ENCODE measurements at regions not wholly inside any gene's neighbourhood (a gene's known extent, or its start where the extent isn't known, plus 50 kb on each side); places are given as distances from the start of the nearest gene placed in this dataset.
A peak's percentile ranks its signal among the peaks of the same experiment; 100 is the strongest.

- no peak for TF ChIP-seq ZNF26 (tag by site-specific recombination; IDR thresholded peaks at IDR 0.05)
- TF ChIP-seq ZNF112 (tag by site-specific recombination; IDR thresholded peaks at IDR 0.05): no peak
- TF ChIP-seq ZNF280D (tag by site-specific recombination; IDR thresholded peaks at IDR 0.05): no peak
- no peak for TF ChIP-seq ZNF175 (tag by site-specific recombination; IDR thresholded peaks at IDR 0.05)
- no peak for TF ChIP-seq ZNF19 (tag by site-specific recombination; IDR thresholded peaks at IDR 0.05; ENCODE audit: low read depth)
- TF ChIP-seq ZNF239 (tag by site-specific recombination; IDR thresholded peaks at IDR 0.05): no peak
- TF ChIP-seq ZNF423 (tag by site-specific recombination; IDR thresholded peaks at IDR 0.05): no peak
- no peak for TF ChIP-seq ZSCAN30 (tag by site-specific recombination; IDR thresholded peaks at IDR 0.05)
- no peak for TF ChIP-seq ZNF548 (tag by site-specific recombination; IDR thresholded peaks at IDR 0.05)
- no peak for TF ChIP-seq ZNF341 (tag by site-specific recombination; IDR thresholded peaks at IDR 0.05; ENCODE audit: low read depth)
These were observed 165.4 kb downstream of the MIS18A start (continued) for GRCh38 chr21:32113486-32113885.

- H3K9me3 ChIP-seq (ENCODE audit: control insufficient read depth, insufficient read depth, low read depth, low read length): no peaks in the 10 kb centered on the region
- H3K4me3 ChIP-seq (ENCODE audit: low read depth, low read length): no peak overlapping the region
- POLR2A ChIA-PET: interaction anchor here (0.6 kb wide), 1 partner anchor 902 kb away, joined by 4 read pairs; no protein-coding TSS in a partner anchor
- no peaks in the 10 kb centered on the region for H3K36me3 ChIP-seq (ENCODE audit: control insufficient read depth in 2 of 2, insufficient read depth in 1 of 2, low read length in 2 of 2)
- no peak overlapping the region for H3K27ac ChIP-seq (ENCODE audit: extremely low read depth, low read depth, low read length)
- TF ChIP-seq ZNF423 (tag by site-specific recombination; IDR thresholded peaks at IDR 0.05) (no peak), ZNF133 (tag by site-specific recombination; IDR thresholded peaks at IDR 0.05) (no peak), REST (tag by site-specific recombination; IDR thresholded peaks at IDR 0.05) (no peak), SP2 (tag by site-specific recombination; IDR thresholded peaks at IDR 0.05) (no peak), SCRT2 (tag by site-specific recombination; IDR thresholded peaks at IDR 0.05) (peak; percentile 72), ZNF558 (tag by site-specific recombination; IDR thresholded peaks at IDR 0.05) (no peak)
- CTCF ChIA-PET: interaction anchor here (1.1 to 3.2 kb wide), 2 partner anchors 16 to 148 kb away, joined by 3 to 16 read pairs; no protein-coding TSS in a partner anchor
- H3K4me1 ChIP-seq (ENCODE audit: control insufficient read depth, insufficient read depth, low read length): no peaks in the 10 kb centered on the region
These were observed 166.7 kb downstream of the MIS18A start for GRCh38 chr21:32112195-32112594.

GRCh38 chr21:32108566-32108965 is 170.3 kb downstream of the MIS18A start:
- Histone ChIP-seq H3K36me3 (ENCODE audit: control insufficient read depth in 2 of 2, insufficient read depth in 1 of 2, low read length in 2 of 2) (no peaks in the 10 kb centered on the region), H3K4me3 (ENCODE audit: low read depth, low read length) (no peak overlapping the region), H3K27ac (ENCODE audit: extremely low read depth, low read depth, low read length) (no peak overlapping the region), H3K4me1 (ENCODE audit: control insufficient read depth, insufficient read depth, low read length) (no peaks in the 10 kb centered on the region), H3K9me3 (ENCODE audit: control insufficient read depth, insufficient read depth, low read depth, low read length) (no peaks in the 10 kb centered on the region)
- ChIA-PET POLR2A (interaction anchor here (0.7 kb wide), 1 partner anchor 256 kb away, joined by 5 read pairs; no protein-coding TSS in a partner anchor), CTCF (no interaction called here)
- TF ChIP-seq ZSCAN4 (tag by site-specific recombination; IDR thresholded peaks at IDR 0.05): no peak
- no peak for TF ChIP-seq ZNF514 (tag by site-specific recombination; IDR thresholded peaks at IDR 0.05)
- no peak for TF ChIP-seq ZNF670 (tag by site-specific recombination; IDR thresholded peaks at IDR 0.05; ENCODE audit: low read depth)
- TF ChIP-seq ZSCAN23 (tag by site-specific recombination; IDR thresholded peaks at IDR 0.05): no peak
- TF ChIP-seq PRDM10 (tag by site-specific recombination; IDR thresholded peaks at IDR 0.05): no peak
- no peak for TF ChIP-seq ZNF610 (tag by site-specific recombination; IDR thresholded peaks at IDR 0.05; ENCODE audit: borderline replicate concordance)
